ENCODE measurements at regions not wholly inside any gene's neighbourhood (a gene's known extent, or its start where the extent isn't known, plus 50 kb on each side); places are given as distances from the start of the nearest gene placed in this dataset.
"Not testable (repeated sequence)": the region's sequence is repeated elsewhere in the genome, so short reads cannot be mapped to it uniquely, and the experiment has no call there.

GRCh38 chr6:15897063-15897876 lies 231.6 kb upstream of the MYLIP start:
- DNase-seq, result no peak

- no peak for DNase-seq
Observed at GRCh38 chr6:15894973-15895725, 232.3 kb upstream of the DTNBP1 start.

- no peak for DNase-seq
Observed at GRCh38 chr6:15893556-15894253, 230.9 kb upstream of the DTNBP1 start.

- DNase-seq, result no peak
Observed at GRCh38 chr6:15892369-15892768, 229.5 kb upstream of the DTNBP1 start.

- no peak for DNase-seq
Observed at GRCh38 chr6:15888798-15889772, 226.3 kb upstream of the DTNBP1 start.

- DNase-seq, result no peak
Observed at GRCh38 chr6:15887491-15888461, 224.9 kb upstream of the DTNBP1 start.

GRCh38 chr6:15885624-15886023 lies 222.8 kb upstream of the DTNBP1 start:
- no peak for DNase-seq

GRCh38 chr6:15883593-15883992 lies 220.8 kb upstream of the DTNBP1 start:
- not testable (repeated sequence) for DNase-seq

GRCh38 chr6:15882915-15883314 lies 220.1 kb upstream of the DTNBP1 start:
- DNase-seq, result no peak

GRCh38 chr6:15882345-15882744 lies 219.5 kb upstream of the DTNBP1 start:
- no peak for DNase-seq

GRCh38 chr6:15881150-15881549 lies 218.3 kb upstream of the DTNBP1 start:
- no peak for DNase-seq

GRCh38 chr6:15880262-15880973 lies 217.6 kb upstream of the DTNBP1 start:
- no peak for DNase-seq

GRCh38 chr6:15879371-15880261 lies 216.8 kb upstream of the DTNBP1 start:
- peak; percentile 32 for DNase-seq

- no peak for DNase-seq
Observed at GRCh38 chr6:15877231-15877630, 214.4 kb upstream of the DTNBP1 start.

- DNase-seq, result no peak
Observed at GRCh38 chr6:15876406-15876805, 213.6 kb upstream of the DTNBP1 start.

- no peak for DNase-seq
Observed at GRCh38 chr6:15875797-15876196, 213.0 kb upstream of the DTNBP1 start.

GRCh38 chr6:15874821-15875220 lies 212.0 kb upstream of the DTNBP1 start:
- DNase-seq, result no peak

- DNase-seq, result no peak
Observed at GRCh38 chr6:15874326-15874725, 211.5 kb upstream of the DTNBP1 start.

Data from CD4-positive, alpha-beta T cell treated with Interleukin-10 for 1 hour (primary cell).